Sciatic nerve (tissue), 2 donors: ENCODE measurements at regions not wholly inside any gene's neighbourhood (a gene's known extent, or its start where the extent isn't known, plus 50 kb on each side); places are given as distances from the start of the nearest gene placed in this dataset.
"Not testable (repeated sequence)": the region's sequence is repeated elsewhere in the genome, so short reads cannot be mapped to it uniquely, and the experiment has no call there.

Experiments used
- ATAC-seq: fragments of 200-7000 bp; cut with Tn5 transposase; one replicate; pipeline ENCODE4 v1.9.1; 2020; ENCODE audit warnings: mild to moderate bottlenecking, moderate library complexity
- DNase-seq: peaks from one replicate; pipeline ENCODE4 v3.0.0-alpha.2; 2020; ENCODE audit warnings: low spot score
- intact Hi-C: fragments of 100-400 bp; cut with DNase I; formaldehyde crosslinking; loops from one replicate; pipeline ENCODE4 v1.14.2; 2022
- donor health status: DM: no; HTN: no; CAD: no.
- donor health status: DM: no; HTN: no; CAD: no.

- DNase-seq, intact Hi-C loops, ATAC-seq: not testable (repeated sequence)
These were observed 269.9 kb downstream of the CNTNAP3 start for GRCh38 chr9:39018107-39018506.

GRCh38 chr9:39015178-39015577 lies 272.8 kb downstream of the CNTNAP3 start:
- ATAC-seq, intact Hi-C loops, DNase-seq: not testable (repeated sequence)

- ATAC-seq, intact Hi-C loops: not testable (repeated sequence)
These were observed 273.2 kb downstream of the CNTNAP3 start for GRCh38 chr9:39014805-39015123.

GRCh38 chr9:39014096-39014804 lies 273.7 kb downstream of the CNTNAP3 start:
- peak; percentile 59 for ATAC-seq
- intact Hi-C loops, DNase-seq: not testable (repeated sequence)

More at GRCh38 chr9:39014805-39015123, 273.2 kb downstream of the CNTNAP3 start:
- not testable (repeated sequence) for DNase-seq

GRCh38 chr9:39009743-39010142 lies 278.2 kb downstream of the CNTNAP3 start:
- DNase-seq, intact Hi-C loops: not testable (repeated sequence)
- ATAC-seq = peak; percentile 15

GRCh38 chr9:39009343-39009742 lies 278.6 kb downstream of the CNTNAP3 start:
- intact Hi-C loops, DNase-seq: not testable (repeated sequence)
- ATAC-seq = peak; percentile 32

- ATAC-seq = peak; percentile 38
- intact Hi-C loops, DNase-seq: not testable (repeated sequence)
These were observed 279.1 kb downstream of the CNTNAP3 start for GRCh38 chr9:39008907-39009306.

GRCh38 chr9:39005736-39006135 lies 282.2 kb downstream of the CNTNAP3 start:
- DNase-seq, intact Hi-C loops, ATAC-seq: not testable (repeated sequence)

- ATAC-seq, intact Hi-C loops, DNase-seq: not testable (repeated sequence)
These were observed 281.2 kb upstream of the FAM240B start for GRCh38 chr9:39001085-39001593.

GRCh38 chr9:38999277-38999676 lies 279.3 kb upstream of the FAM240B start:
- ATAC-seq = peak; percentile 39
- intact Hi-C loops, DNase-seq: not testable (repeated sequence)

- intact Hi-C loops, DNase-seq: not testable (repeated sequence)
- peak; percentile 29 for ATAC-seq
These were observed 273.8 kb upstream of the FAM240B start for GRCh38 chr9:38993690-38994089.

- intact Hi-C loops, DNase-seq: not testable (repeated sequence)
- ATAC-seq = peak; percentile 44
These were observed 273.2 kb upstream of the FAM240B start for GRCh38 chr9:38993156-38993555.

GRCh38 chr9:38978734-38979133 lies 258.8 kb upstream of the FAM240B start:
- intact Hi-C loops, ATAC-seq, DNase-seq: not testable (repeated sequence)

GRCh38 chr9:38969480-38969879 lies 249.5 kb upstream of the FAM240B start:
- ATAC-seq, intact Hi-C loops: not testable (repeated sequence)

GRCh38 chr9:38968651-38969374 lies 248.9 kb upstream of the FAM240B start:
- DNase-seq, intact Hi-C loops: not testable (repeated sequence)
- peak; percentile 26 for ATAC-seq

More at GRCh38 chr9:38969480-38969879, 249.5 kb upstream of the FAM240B start:
- not testable (repeated sequence) for DNase-seq

GRCh38 chr9:38967866-38968265 lies 247.9 kb upstream of the FAM240B start:
- ATAC-seq, intact Hi-C loops, DNase-seq: not testable (repeated sequence)

- DNase-seq, ATAC-seq, intact Hi-C loops: not testable (repeated sequence)
These were observed 247.4 kb upstream of the FAM240B start for GRCh38 chr9:38967285-38967684.

GRCh38 chr9:38959812-38960211 lies 239.9 kb upstream of the FAM240B start:
- intact Hi-C loops, ATAC-seq, DNase-seq: not testable (repeated sequence)

GRCh38 chr9:38955837-38956236 lies 235.9 kb upstream of the FAM240B start:
- intact Hi-C loops, DNase-seq: not testable (repeated sequence)

More at GRCh38 chr9:38955837-38956236, 235.9 kb upstream of the FAM240B start:
- ATAC-seq = not testable (repeated sequence)
